ENCODE measurements at regions not wholly inside any gene's neighbourhood (a gene's known extent, or its start where the extent isn't known, plus 50 kb on each side); places are given as distances from the start of the nearest gene placed in this dataset.

DNA sequence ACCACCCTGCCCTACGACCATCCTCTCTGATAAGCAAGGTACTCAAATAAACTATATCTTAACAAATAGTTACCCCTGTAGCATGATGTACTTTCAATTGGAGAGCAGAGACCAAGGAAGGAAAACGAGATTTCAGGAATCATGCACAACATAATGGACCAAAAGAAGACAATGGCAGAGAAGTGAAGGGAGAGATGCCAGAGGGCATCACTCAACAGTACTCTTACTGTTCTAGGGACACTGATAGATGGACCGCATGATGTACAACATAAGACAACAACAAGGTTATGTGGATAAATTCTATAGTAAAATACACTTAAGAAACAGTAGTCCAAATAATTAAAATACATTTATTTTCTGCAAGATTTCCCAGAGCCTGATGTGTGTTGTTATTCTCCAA is 77.5 kb upstream of the IFNG-AS1 start:
- no peak overlapping the region for H3K27ac ChIP-seq (ENCODE audit: low read depth, low read length)
- H4K20me1 ChIP-seq (ENCODE audit: low read depth, low read length) = no peaks in the 10 kb centered on the region
- no peak overlapping the region for H3K4me2 ChIP-seq (ENCODE audit: low read depth, low read length, poor library complexity, severe bottlenecking)
- no peaks in the 10 kb centered on the region for H3K27me3 ChIP-seq (ENCODE audit: low read length)
- no peak overlapping the region for H2AFZ ChIP-seq (ENCODE audit: low read depth, low read length, severe bottlenecking)
- H3K4me3 ChIP-seq (ENCODE audit: insufficient read depth, low read length, poor library complexity, severe bottlenecking) = no peak overlapping the region
- no peaks in the 10 kb centered on the region for H3K9me2 ChIP-seq (replicated peaks; ENCODE audit: insufficient read depth, low read length)
- no peak overlapping the region for H3K9ac ChIP-seq (ENCODE audit: low read length)
- no peaks in the 10 kb centered on the region for H3K79me2 ChIP-seq (ENCODE audit: insufficient read depth, low read length)
- no peaks in the 10 kb centered on the region for H3K36me3 ChIP-seq (ENCODE audit: low read length)
- H3F3A ChIP-seq (ENCODE audit: insufficient read depth) = no peaks in the 10 kb centered on the region
- H3K9me3 ChIP-seq (ENCODE audit: insufficient read depth, low read length) = no peaks in the 10 kb centered on the region
- TF ChIP-seq, protein P1, sequence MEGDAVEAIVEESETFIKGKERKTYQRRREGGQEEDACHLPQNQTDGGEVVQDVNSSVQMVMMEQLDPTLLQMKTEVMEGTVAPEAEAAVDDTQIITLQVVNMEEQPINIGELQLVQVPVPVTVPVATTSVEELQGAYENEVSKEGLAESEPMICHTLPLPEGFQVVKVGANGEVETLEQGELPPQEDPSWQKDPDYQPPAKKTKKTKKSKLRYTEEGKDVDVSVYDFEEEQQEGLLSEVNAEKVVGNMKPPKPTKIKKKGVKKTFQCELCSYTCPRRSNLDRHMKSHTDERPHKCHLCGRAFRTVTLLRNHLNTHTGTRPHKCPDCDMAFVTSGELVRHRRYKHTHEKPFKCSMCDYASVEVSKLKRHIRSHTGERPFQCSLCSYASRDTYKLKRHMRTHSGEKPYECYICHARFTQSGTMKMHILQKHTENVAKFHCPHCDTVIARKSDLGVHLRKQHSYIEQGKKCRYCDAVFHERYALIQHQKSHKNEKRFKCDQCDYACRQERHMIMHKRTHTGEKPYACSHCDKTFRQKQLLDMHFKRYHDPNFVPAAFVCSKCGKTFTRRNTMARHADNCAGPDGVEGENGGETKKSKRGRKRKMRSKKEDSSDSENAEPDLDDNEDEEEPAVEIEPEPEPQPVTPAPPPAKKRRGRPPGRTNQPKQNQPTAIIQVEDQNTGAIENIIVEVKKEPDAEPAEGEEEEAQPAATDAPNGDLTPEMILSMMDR (IDR thresholded peaks at IDR 0.05; ENCODE audit: insufficient read depth, low read length, poor library complexity, severe bottlenecking) = no peak
- no peak for TF ChIP-seq EZH2phosphoT487 (conservative IDR thresholded peaks at IDR 0.05; ENCODE audit: low read length)

DNA sequence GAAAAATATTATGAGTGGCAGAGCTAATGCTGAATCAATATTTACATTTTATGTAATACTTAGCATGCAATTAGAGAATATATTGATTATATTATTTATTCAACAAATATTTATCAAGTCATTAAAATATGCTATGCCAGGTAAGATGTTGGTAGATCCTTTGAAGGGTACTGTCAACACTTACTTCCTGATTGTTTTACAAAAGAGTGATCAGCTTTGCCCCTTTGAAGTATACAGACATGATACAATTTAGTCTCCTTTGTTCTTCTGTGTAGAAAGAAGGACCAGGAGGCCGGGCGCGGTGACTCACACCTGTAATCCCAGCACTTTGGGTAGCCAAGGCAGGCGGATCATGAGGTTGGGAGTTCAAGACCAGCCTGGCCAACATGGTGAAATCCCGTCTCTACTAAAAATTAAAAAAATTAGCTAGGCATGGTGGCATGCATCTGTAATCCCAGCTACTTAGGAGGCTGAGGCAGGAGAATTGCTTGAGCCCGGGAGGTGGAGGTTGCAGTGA is 73.9 kb upstream of the IFNG-AS1 start:
- H3K9me2 ChIP-seq (replicated peaks; ENCODE audit: insufficient read depth, low read length) = no peaks in the 10 kb centered on the region
- no peak overlapping the region for H3K4me2 ChIP-seq (ENCODE audit: low read depth, low read length, poor library complexity, severe bottlenecking)
- no peak overlapping the region for H3K4me3 ChIP-seq (ENCODE audit: insufficient read depth, low read length, poor library complexity, severe bottlenecking)
- no peak overlapping the region for H2AFZ ChIP-seq (ENCODE audit: low read depth, low read length, severe bottlenecking)
- no peak for TF ChIP-seq EZH2phosphoT487 (conservative IDR thresholded peaks at IDR 0.05; ENCODE audit: low read length)
- no peaks in the 10 kb centered on the region for H3F3A ChIP-seq (ENCODE audit: insufficient read depth)
- no peaks in the 10 kb centered on the region for H3K79me2 ChIP-seq (ENCODE audit: insufficient read depth, low read length)
- H4K20me1 ChIP-seq (ENCODE audit: low read depth, low read length) = no peaks in the 10 kb centered on the region
- no peak overlapping the region for H3K27ac ChIP-seq (ENCODE audit: low read depth, low read length)
- H3K36me3 ChIP-seq (ENCODE audit: low read length) = no peaks in the 10 kb centered on the region
- H3K27me3 ChIP-seq (ENCODE audit: low read length) = no peaks in the 10 kb centered on the region
- H3K9me3 ChIP-seq (ENCODE audit: insufficient read depth, low read length) = no peaks in the 10 kb centered on the region
- H3K9ac ChIP-seq (ENCODE audit: low read length) = no peak overlapping the region

DNA sequence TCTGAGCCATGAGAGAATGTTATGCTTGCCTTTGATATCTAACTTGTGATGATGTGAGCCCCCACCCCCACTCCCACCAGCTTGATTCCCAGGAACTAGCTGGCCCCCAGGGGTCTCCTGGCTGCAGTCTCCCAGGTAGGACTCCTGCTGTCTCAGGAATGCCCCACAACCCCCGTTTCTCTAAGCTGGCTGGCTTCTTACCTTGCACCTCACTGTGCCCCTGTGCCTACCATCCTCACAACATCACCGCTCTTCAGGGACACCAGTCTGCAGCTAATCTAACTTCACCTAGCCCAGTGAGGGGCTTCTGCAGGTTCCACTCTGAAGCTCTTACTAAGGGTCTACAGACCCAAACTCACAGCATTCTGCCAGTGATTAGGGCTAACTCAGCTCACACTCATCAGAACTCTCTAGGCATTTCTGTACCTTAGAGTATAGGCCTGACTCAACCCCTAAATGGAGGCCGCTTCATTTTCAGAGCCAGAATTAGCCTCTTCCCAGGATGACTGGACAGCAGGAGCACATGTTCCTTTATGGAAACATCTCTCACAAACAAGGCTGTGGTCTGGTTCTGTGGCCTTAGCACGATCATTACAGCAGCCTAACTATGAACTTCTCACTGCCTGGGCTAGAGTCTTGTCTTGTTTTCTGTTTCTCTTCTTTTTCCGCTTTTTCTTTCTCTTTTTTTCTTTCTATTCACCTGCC is 72.8 kb upstream of the IFNG-AS1 start:
- no peaks in the 10 kb centered on the region for H3K79me2 ChIP-seq (ENCODE audit: insufficient read depth, low read length)
- H3K36me3 ChIP-seq (ENCODE audit: low read length) = no peaks in the 10 kb centered on the region
- H3K4me2 ChIP-seq (ENCODE audit: low read depth, low read length, poor library complexity, severe bottlenecking) = no peak overlapping the region
- no peaks in the 10 kb centered on the region for H3K9me3 ChIP-seq (ENCODE audit: insufficient read depth, low read length)
- TF ChIP-seq, protein P1 (IDR thresholded peaks at IDR 0.05; ENCODE audit: insufficient read depth, low read length, poor library complexity, severe bottlenecking) = no peak
- no peak for TF ChIP-seq EZH2phosphoT487 (conservative IDR thresholded peaks at IDR 0.05; ENCODE audit: low read length)
- no peak overlapping the region for H2AFZ ChIP-seq (ENCODE audit: low read depth, low read length, severe bottlenecking)
- no peaks in the 10 kb centered on the region for H3F3A ChIP-seq (ENCODE audit: insufficient read depth)
- H3K27me3 ChIP-seq (ENCODE audit: low read length) = no peaks in the 10 kb centered on the region
- no peak overlapping the region for H3K4me3 ChIP-seq (ENCODE audit: insufficient read depth, low read length, poor library complexity, severe bottlenecking)
- no peaks in the 10 kb centered on the region for H4K20me1 ChIP-seq (ENCODE audit: low read depth, low read length)
- no peaks in the 10 kb centered on the region for H3K9me2 ChIP-seq (replicated peaks; ENCODE audit: insufficient read depth, low read length)
- H3K9ac ChIP-seq (ENCODE audit: low read length) = no peak overlapping the region
- H3K27ac ChIP-seq (ENCODE audit: low read depth, low read length) = no peak overlapping the region

DNA sequence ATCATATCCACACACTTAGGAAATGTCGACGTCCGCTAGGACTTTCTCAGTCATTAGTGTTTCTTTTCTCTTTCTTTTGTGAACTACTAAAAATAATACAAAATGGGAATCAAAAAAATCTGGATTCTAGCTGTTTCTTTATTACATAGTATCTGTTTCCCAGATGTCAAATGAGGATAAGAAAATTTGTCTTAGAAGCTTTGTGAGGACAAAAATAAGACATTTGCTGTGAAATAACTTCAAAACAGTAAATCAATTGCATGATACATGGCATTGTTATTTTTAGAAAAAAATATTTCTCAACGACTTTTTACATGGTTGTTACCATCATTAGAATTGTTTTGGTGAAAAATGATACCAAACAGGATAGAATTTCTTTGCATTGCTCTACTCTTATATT is 71.4 kb upstream of the IFNG-AS1 start:
- H3K9me3 ChIP-seq (ENCODE audit: insufficient read depth, low read length) = no peaks in the 10 kb centered on the region
- TF ChIP-seq, protein P1 (IDR thresholded peaks at IDR 0.05; ENCODE audit: insufficient read depth, low read length, poor library complexity, severe bottlenecking) = no peak
- no peaks in the 10 kb centered on the region for H3K9me2 ChIP-seq (replicated peaks; ENCODE audit: insufficient read depth, low read length)
- H3K4me2 ChIP-seq (ENCODE audit: low read depth, low read length, poor library complexity, severe bottlenecking) = no peak overlapping the region
- no peaks in the 10 kb centered on the region for H3F3A ChIP-seq (ENCODE audit: insufficient read depth)
- no peak overlapping the region for H3K9ac ChIP-seq (ENCODE audit: low read length)
- H3K4me3 ChIP-seq (ENCODE audit: insufficient read depth, low read length, poor library complexity, severe bottlenecking) = no peak overlapping the region
- H4K20me1 ChIP-seq (ENCODE audit: low read depth, low read length) = no peaks in the 10 kb centered on the region
- no peaks in the 10 kb centered on the region for H3K79me2 ChIP-seq (ENCODE audit: insufficient read depth, low read length)
- H3K27ac ChIP-seq (ENCODE audit: low read depth, low read length) = no peak overlapping the region
- no peaks in the 10 kb centered on the region for H3K36me3 ChIP-seq (ENCODE audit: low read length)
- no peaks in the 10 kb centered on the region for H3K27me3 ChIP-seq (ENCODE audit: low read length)
- H2AFZ ChIP-seq (ENCODE audit: low read depth, low read length, severe bottlenecking) = no peak overlapping the region

Data from SU-DHL-6 (cell line).